ENCODE measurements at regions not wholly inside any gene's neighbourhood (a gene's known extent, or its start where the extent isn't known, plus 50 kb on each side); places are given as distances from the start of the nearest gene placed in this dataset.

DNA sequence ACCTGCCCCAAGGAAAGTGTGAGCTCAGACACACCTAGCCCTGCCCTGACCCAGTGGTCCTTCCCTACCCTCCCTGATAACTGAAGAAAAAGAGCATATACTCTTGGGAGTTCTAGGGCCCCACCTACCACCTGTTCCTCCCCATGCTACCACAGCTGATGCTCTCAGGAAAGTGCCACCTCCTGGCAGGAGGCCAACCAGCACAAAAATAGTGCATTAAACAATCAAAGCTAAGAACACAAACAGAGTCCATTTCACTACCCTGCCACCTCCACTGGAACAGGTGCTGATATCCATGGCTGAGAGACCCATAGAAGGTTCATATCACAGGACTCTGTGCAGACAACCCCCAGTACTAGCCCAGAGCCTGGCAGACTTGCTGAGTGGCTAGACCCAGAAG, 288.6 kb upstream of the PHF14 start:
- dilution Hi-C loops (cut with MboI; ENCODE audit: extremely low pct_ligation_motif_present, low sequenced_read_pairs), result no loop called here

DNA sequence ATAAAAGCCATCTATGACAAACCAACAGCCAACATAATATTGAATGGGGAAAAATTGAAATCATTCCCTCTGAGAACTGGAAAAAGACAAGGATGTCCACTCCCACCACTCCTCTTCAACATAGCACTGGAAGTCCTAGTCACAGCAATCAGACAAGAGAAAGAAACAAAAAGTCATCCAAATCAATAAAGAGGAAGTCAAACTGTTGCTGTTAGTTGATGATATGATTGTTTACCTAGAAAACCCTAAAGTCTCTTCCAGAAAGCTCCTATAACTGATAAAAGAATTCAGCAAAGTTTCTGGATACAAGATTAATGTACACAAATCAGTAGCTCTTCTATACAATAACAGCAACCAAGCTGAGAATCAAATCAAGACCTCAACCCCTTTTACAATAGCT, 285.1 kb upstream of the PHF14 start:
- H3K9me3 ChIP-seq (ENCODE audit: control insufficient read depth, low read depth, low read length), result no peaks in the 10 kb centered on the region

More for the DNA sequence above, 288.6 kb upstream of the PHF14 start:
- no peaks in the 10 kb centered on the region for H3K4me1 ChIP-seq (ENCODE audit: control insufficient read depth, extremely low read depth, insufficient read depth, low read length)
- no peak overlapping the region for H2AFZ ChIP-seq (ENCODE audit: control insufficient read depth, low read length)
- no peak overlapping the region for H3K9ac ChIP-seq (ENCODE audit: control insufficient read depth, extremely low read depth, insufficient read depth, low read length)
- no peak overlapping the region for H3K4me2 ChIP-seq (ENCODE audit: control insufficient read depth, extremely low read depth, insufficient read depth, low read depth, low read length)
- no peak overlapping the region for H3K27ac ChIP-seq (ENCODE audit: control insufficient read depth, insufficient read depth, low read length)
- no peaks in the 10 kb centered on the region for H3K27me3 ChIP-seq (ENCODE audit: control insufficient read depth, extremely low read depth, insufficient read depth, low read length)
- H4K20me1 ChIP-seq (ENCODE audit: control insufficient read depth, extremely low read depth, insufficient read depth, low read length), result no peaks in the 10 kb centered on the region
- no peaks in the 10 kb centered on the region for H3K36me3 ChIP-seq (ENCODE audit: control insufficient read depth in 2 of 2, extremely low read depth in 1 of 2, insufficient read depth in 2 of 2, low read length in 2 of 2)
- no peaks in the 10 kb centered on the region for H3K79me2 ChIP-seq (ENCODE audit: control insufficient read depth, insufficient read depth, low read length)
- no peak overlapping the region for H3K4me3 ChIP-seq (ENCODE audit: control insufficient read depth in 2 of 3, extremely low read depth in 1 of 3, insufficient read depth in 2 of 3, low read depth in 1 of 3, low read length in 3 of 3)
- H3K9me3 ChIP-seq (ENCODE audit: control insufficient read depth, low read depth, low read length), result no peaks in the 10 kb centered on the region
- DNase-seq (ENCODE audit: low read depth, low spot score) (no peak), FAIRE-seq (no peak)
- H3K9me1 ChIP-seq (ENCODE audit: control insufficient read depth, extremely low read depth, insufficient read depth, low read length), result no peaks in the 10 kb centered on the region
- TF ChIP-seq, protein P1, sequence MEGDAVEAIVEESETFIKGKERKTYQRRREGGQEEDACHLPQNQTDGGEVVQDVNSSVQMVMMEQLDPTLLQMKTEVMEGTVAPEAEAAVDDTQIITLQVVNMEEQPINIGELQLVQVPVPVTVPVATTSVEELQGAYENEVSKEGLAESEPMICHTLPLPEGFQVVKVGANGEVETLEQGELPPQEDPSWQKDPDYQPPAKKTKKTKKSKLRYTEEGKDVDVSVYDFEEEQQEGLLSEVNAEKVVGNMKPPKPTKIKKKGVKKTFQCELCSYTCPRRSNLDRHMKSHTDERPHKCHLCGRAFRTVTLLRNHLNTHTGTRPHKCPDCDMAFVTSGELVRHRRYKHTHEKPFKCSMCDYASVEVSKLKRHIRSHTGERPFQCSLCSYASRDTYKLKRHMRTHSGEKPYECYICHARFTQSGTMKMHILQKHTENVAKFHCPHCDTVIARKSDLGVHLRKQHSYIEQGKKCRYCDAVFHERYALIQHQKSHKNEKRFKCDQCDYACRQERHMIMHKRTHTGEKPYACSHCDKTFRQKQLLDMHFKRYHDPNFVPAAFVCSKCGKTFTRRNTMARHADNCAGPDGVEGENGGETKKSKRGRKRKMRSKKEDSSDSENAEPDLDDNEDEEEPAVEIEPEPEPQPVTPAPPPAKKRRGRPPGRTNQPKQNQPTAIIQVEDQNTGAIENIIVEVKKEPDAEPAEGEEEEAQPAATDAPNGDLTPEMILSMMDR (optimal IDR thresholded peaks at IDR 0.05 in 1 of 3, IDR thresholded peaks at IDR 0.05 in 1 of 3, conservative IDR thresholded peaks at IDR 0.05 in 1 of 3; ENCODE audit: extremely low read depth in 1 of 3, insufficient read depth in 2 of 3, low read length in 3 of 3), result no peak
- TF ChIP-seq EZH2 (IDR thresholded peaks at IDR 0.05; ENCODE audit: low read length), result no peak

More for the DNA sequence above, 285.1 kb upstream of the PHF14 start:
- no peaks in the 10 kb centered on the region for H3K9me1 ChIP-seq (ENCODE audit: control insufficient read depth, extremely low read depth, insufficient read depth, low read length)
- no peaks in the 10 kb centered on the region for H3K79me2 ChIP-seq (ENCODE audit: control insufficient read depth, insufficient read depth, low read length)
- H3K4me2 ChIP-seq (ENCODE audit: control insufficient read depth, extremely low read depth, insufficient read depth, low read depth, low read length), result no peak overlapping the region
- no peak overlapping the region for H3K9ac ChIP-seq (ENCODE audit: control insufficient read depth, extremely low read depth, insufficient read depth, low read length)
- no peak overlapping the region for H3K4me3 ChIP-seq (ENCODE audit: control insufficient read depth in 2 of 3, extremely low read depth in 1 of 3, insufficient read depth in 2 of 3, low read depth in 1 of 3, low read length in 3 of 3)
- no peak for FAIRE-seq
- dilution Hi-C loops (cut with MboI; ENCODE audit: extremely low pct_ligation_motif_present, low sequenced_read_pairs), result no loop called here
- H3K4me1 ChIP-seq (ENCODE audit: control insufficient read depth, extremely low read depth, insufficient read depth, low read length), result no peaks in the 10 kb centered on the region
- DNase-seq (ENCODE audit: low read depth, low spot score), result no peak
- no peaks in the 10 kb centered on the region for H3K27me3 ChIP-seq (ENCODE audit: control insufficient read depth, extremely low read depth, insufficient read depth, low read length)
- H3K36me3 ChIP-seq (ENCODE audit: control insufficient read depth in 2 of 2, extremely low read depth in 1 of 2, insufficient read depth in 2 of 2, low read length in 2 of 2), result no peaks in the 10 kb centered on the region
- no peaks in the 10 kb centered on the region for H4K20me1 ChIP-seq (ENCODE audit: control insufficient read depth, extremely low read depth, insufficient read depth, low read length)
- no peak for TF ChIP-seq EZH2 (IDR thresholded peaks at IDR 0.05; ENCODE audit: low read length)
- TF ChIP-seq, protein P1 (optimal IDR thresholded peaks at IDR 0.05 in 1 of 3, IDR thresholded peaks at IDR 0.05 in 1 of 3, conservative IDR thresholded peaks at IDR 0.05 in 1 of 3; ENCODE audit: extremely low read depth in 1 of 3, insufficient read depth in 2 of 3, low read length in 3 of 3), result no peak
- H2AFZ ChIP-seq (ENCODE audit: control insufficient read depth, low read length), result no peak overlapping the region
- H3K27ac ChIP-seq (ENCODE audit: control insufficient read depth, insufficient read depth, low read length), result no peak overlapping the region

Measured in keratinocyte (primary cell).